HG03575 (cell line): ENCODE measurements at regions not wholly inside any gene's neighbourhood (a gene's known extent, or its start where the extent isn't known, plus 50 kb on each side); places are given as distances from the start of the nearest gene placed in this dataset.
"Not testable (repeated sequence)": the region's sequence is repeated elsewhere in the genome, so short reads cannot be mapped to it uniquely, and the experiment has no call there.

Experiments used
- ATAC-seq: cut with Tn5 transposase; IDR thresholded peaks from one replicate; pipeline ENCODE4 v1.9.1; 2021; ENCODE audit not compliant: unreplicated experiment, insufficient number of reproducible peaks, low FRiP score; ENCODE audit errors: extremely low read depth

- no peak for ATAC-seq
These were observed 125.4 kb upstream of the PLCL2 start for GRCh38 chr3:16759227-16759903.

DNA sequence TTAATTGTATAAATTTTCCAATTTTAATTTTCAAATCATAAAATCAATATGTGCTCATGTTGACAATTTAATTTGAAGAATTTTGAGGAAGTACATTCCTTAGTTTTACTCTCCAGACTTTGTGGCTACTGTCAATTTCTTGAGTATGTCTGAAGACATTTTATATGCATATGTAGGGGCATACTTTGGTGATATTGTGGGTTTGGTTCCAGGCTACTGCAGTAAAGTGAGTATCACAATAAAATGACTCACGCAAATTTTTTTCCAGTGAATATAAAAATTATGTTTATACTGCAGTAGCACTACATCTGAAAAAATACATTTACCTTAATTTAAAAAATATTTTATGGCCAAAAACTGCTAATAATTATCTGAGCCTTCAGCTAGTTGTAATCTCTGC, 123.2 kb upstream of the PLCL2 start:
- ATAC-seq = no peak

DNA sequence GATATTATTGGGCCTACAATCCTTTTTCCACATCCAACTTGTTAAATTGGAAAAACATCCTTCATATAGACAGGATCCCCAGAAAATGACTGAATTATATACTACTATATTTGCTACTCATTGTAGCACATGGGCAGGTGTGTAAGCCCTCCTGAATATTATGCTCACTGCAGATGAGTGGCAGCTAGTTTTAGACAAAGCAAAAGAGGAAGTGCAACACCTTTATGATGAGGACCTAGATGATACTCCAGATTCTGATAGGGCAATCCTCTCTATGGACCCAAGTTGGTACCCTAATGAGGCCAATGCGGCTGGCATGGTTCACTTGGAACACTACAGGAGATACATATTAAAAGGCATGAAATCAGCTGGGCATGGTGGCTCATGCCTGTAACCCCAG, 119.1 kb upstream of the PLCL2 start:
- ATAC-seq = no peak

GRCh38 chr3:16767006-16767405, 117.7 kb upstream of the PLCL2 start:
- no peak for ATAC-seq

DNA sequence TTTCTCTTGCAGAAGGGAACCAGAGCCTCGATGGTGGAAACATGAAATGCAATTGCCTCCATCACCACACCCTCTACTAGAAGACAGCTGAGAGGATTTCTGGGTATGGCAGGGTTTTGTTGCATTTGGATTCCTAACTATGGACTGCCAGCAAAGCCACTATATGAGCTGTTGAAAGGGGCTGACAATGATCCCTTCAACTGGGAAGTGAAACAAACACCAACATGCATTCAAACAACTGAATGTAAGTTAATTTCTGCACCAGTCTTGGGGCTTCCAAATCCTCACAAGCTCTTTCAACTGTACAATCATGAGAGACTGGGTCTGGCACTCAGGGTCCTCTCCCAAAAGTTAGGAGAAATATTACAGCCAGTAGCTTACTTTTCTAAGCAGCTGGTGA, 116.7 kb upstream of the PLCL2 start:
- no peak for ATAC-seq

GRCh38 chr3:16768956-16769355, 115.8 kb upstream of the PLCL2 start:
- ATAC-seq = no peak

DNA sequence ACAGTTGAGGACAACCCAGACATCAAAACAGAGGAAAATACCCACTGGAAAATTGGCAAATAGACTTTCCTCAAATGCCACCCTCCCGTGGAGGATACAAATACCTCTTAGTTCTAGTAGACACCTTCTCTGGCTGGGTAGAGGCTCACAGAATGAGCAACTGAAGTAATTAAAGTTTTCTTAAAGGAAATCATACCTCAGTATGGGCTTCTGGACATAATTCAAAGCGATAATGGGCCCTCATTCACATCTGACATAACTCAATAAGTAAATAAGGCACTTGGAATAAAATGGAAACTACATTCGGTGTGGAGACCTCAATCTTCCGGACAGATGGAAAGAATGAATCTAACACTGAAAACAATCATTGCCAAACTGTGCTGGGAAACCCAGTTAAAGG, 115.2 kb upstream of the PLCL2 start:
- no peak for ATAC-seq

DNA sequence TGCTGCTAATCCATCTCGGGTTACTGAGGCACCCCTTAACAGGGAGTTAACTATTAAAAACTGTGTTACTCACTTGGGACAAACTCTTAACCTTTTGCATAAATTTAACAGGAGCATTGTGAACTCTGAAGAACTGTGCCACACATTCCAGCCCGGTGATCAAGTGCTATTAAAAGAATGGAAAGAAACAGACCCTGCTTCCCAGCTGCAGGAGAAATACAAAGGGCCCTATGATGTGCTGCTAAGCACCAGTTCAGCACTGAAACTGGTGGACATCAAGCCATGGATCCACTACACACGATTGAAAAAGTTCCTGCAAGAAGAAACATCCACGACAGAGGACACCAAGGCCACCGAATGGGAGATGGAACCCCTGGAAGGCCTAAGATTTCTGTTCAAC, 114.7 kb upstream of the PLCL2 start:
- ATAC-seq = no peak

DNA sequence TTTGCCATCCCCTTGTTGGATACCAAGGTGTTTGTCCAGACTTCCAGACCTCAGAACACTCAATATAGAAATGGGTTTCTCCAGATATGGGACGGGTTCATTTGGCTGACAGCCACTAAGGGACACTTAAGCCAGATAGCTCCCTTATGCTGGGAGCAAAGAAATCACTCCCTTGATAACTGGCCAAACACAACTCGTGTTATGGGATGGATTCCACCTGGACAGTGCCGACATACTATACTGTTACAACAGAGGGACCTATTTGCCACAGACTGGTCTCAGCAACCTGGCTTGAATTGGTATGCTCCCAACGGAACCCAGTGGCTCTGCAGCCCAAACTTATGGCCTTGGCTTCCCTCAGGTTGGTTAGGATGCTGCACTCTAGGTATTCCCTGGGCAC, 114.0 kb upstream of the PLCL2 start:
- ATAC-seq = no peak

GRCh38 chr3:16773594-16773993, 111.2 kb upstream of the PLCL2 start:
- not testable (repeated sequence) for ATAC-seq

GRCh38 chr3:16774536-16774935, 110.2 kb upstream of the PLCL2 start:
- ATAC-seq = not testable (repeated sequence)

GRCh38 chr3:16784973-16785372, 99.8 kb upstream of the PLCL2 start:
- no peak for ATAC-seq

GRCh38 chr3:16785465-16785864, 99.3 kb upstream of the PLCL2 start:
- ATAC-seq = no peak

DNA sequence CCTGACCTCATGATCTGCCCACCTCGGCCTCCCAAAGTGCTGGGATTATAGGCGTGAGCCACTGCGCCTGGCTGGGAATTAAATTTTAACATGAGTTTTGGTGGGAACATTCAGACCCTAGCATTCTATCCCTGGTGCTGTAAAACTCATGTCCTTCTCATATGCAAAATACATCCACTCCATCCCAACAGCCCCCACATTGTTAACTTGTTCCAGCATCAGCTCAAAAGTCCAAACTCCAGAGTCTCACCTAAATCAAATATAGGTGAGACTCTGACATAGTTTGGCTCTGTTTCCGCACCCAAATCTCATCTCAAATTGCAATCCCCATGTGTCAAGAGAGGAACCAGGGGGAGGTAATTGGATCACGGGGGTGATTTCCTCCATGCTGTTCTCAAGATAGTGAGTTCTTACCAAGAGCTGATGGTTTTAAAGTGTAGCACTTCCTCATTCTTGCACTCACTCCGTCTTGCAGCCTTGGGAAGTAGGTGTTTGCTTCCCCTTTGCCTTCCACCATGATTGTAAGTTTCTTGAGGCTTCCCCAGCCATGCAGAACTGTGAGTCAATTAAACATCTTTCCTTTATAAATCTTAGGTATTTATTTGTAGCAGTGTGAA, 96.2 kb upstream of the PLCL2 start:
- ATAC-seq = no peak

DNA sequence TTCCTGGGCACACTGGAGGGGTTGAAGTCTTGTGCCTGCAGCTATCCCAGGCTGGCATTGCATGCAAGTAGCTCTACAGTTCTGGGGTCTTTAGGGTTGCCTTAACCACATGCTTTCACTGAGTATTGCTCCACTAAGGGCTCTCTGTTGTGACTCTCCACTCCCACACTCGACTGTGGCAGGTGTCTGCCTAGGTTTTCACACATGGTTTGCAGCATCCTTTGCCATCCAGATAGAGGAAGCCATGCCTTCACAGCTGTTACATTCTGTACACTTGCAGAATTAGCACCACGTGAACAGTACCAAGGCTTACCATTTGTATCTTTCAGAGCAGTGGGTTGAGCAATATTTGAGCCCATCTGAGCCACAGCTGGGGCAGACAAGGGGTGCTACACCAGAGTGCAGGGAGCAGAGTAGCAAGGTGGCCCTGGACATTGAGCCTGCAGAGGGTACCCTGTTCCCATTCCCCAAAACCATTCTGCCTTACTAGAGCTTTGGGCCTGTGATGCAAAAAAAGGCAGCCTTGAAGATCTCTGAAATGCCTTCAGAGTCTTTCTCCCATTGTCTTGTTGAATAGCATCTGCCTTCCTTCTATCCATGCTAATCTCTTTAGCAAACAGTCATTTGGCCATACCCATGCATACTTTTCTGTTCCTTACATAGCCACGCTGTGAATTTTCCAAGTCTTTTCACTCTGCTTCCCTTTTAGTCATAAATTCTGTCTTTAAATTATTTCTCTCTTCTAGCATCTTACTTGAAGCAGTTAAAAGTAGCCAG, 95.2 kb upstream of the PLCL2 start:
- ATAC-seq = no peak

GRCh38 chr3:16790432-16791400, 94.0 kb upstream of the PLCL2 start:
- no peak for ATAC-seq

- ATAC-seq = no peak
These were observed 91.4 kb upstream of the PLCL2 start for GRCh38 chr3:16793321-16793720.

GRCh38 chr3:16794257-16794656, 90.5 kb upstream of the PLCL2 start:
- ATAC-seq = no peak

DNA sequence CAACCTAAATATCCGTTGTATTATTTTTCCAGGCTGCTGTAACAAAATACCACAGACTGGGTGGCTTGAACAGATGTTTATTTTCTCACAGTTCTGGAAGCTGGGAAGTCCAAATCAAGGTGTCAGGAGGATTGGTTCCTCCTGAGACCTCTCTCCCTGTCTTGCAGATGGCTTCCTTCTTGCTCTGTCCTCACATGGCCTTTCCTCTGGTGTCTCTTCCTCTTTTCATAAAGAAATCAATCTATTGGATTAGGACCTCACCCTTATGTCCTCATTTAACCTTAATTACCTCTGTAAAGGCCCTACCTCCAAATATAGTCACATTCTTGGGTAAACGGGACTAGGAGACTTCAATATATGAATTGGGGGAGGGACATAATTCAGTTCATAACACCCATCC, 89.2 kb upstream of the PLCL2 start:
- no peak for ATAC-seq
